K562 (cell line): ENCODE measurements at regions not wholly inside any gene's neighbourhood (a gene's known extent, or its start where the extent isn't known, plus 50 kb on each side); places are given as distances from the start of the nearest gene placed in this dataset.

Experiments used
- ATAC-seq: fragments of 200-7000 bp; cut with Tn5 transposase; 3 replicates; pipeline ENCODE4 v1.9.1; 2020; ENCODE audit warnings: moderate library complexity
- BruUV-seq: library from RNA; stranded (reverse); fragments of 400-500 nt; replicated peaks from 2 replicates; lab custom pipeline; 2021; lab: Mats Ljungman, UMichigan
- CTCF ChIA-PET: fragments of 300-600 bp; formaldehyde crosslinking; extraction: SDS; loops from one replicate; lab custom pipeline; 2021; ENCODE audit warnings: low intra/inter-chr PET ratio; lab: Yijun Ruan, JAX
- POLR2A ChIA-PET: fragments of 300-600, 350-650 bp; sonication (Branson Sonifier 250); formaldehyde crosslinking; extraction: SDS; loops from one replicate; lab custom pipeline; 2021; ENCODE audit warnings: antibody characterized with exemption, inconsistent platforms; lab: Yijun Ruan, JAX
- DNase-seq, 4 experiments: peaks; one replicate each; pipeline versions ENCODE4 v3.0.0 to v3.0.0-alpha.2; 2011 to 2018; ENCODE audit warnings: low spot score in 3 of 4, mixed read lengths in 3 of 4; ENCODE audit errors: extremely low read depth in 1 of 4
- FAIRE-seq: peaks from 2 replicates; lab custom pipeline; 2011; peaks lifted over from hg19 to GRCh38; lab: Jason Lieb, UNC
- H2AFZ ChIP-seq: 2 replicates; pipeline ENCODE4 v1.6.0; 2011; ENCODE audit warnings: low read depth, low read length, control low read depth, inconsistent platforms
- H3K27ac ChIP-seq: fragments of 200-600 bp; 3 replicates; pipeline ENCODE4 v1.8.0; 2011; ENCODE audit warnings: low read depth, mild to moderate bottlenecking, control low read depth, inconsistent platforms, low read length, moderate library complexity, mixed read lengths; ENCODE audit errors: extremely low read depth
- H3K27me3 ChIP-seq, 2 experiments: fragments of 300-600 bp in 1 of 2; 2 replicates in 1 of 2; 3 replicates in 1 of 2; pipeline versions ENCODE4 v1.6.0 to v1.8.0; 2011; ENCODE audit warnings: inconsistent platforms in 2 of 2, low read length in 2 of 2, mild to moderate bottlenecking in 1 of 2, mixed read lengths in 1 of 2, moderate library complexity in 1 of 2; ENCODE audit not compliant: control insufficient read depth in 2 of 2, insufficient read depth in 2 of 2
- H3K36me3 ChIP-seq: fragments of 300-600 bp; 3 replicates; pipeline ENCODE4 v1.8.0; 2011; ENCODE audit warnings: mild to moderate bottlenecking, low read length, inconsistent platforms; ENCODE audit not compliant: control insufficient read depth, insufficient read depth
- H3K4me1 ChIP-seq, 2 experiments: fragments of 200-600 bp in 1 of 2; replicated peaks in 1 of 2; 2 replicates in 1 of 2; 3 replicates in 1 of 2; pipeline versions ENCODE4 v1.5.1 to v1.8.0; 2011; ENCODE audit warnings: inconsistent platforms in 2 of 2, low read length in 2 of 2, mild to moderate bottlenecking in 1 of 2, mixed read lengths in 1 of 2, moderate library complexity in 1 of 2; ENCODE audit not compliant: control insufficient read depth in 2 of 2, insufficient read depth in 2 of 2
- H3K4me2 ChIP-seq: 2 replicates; pipeline ENCODE4 v1.6.1; 2011; ENCODE audit warnings: low read length, control low read depth, inconsistent platforms, mixed read lengths; ENCODE audit not compliant: insufficient read depth
- H3K4me3 ChIP-seq: fragments of 200-600 bp; sonication (generic), shearing (Covaris generic); 2 replicates; pipeline ENCODE4 v1.5.1; 2016; ENCODE audit warnings: control low read depth, inconsistent platforms
- H3K79me2 ChIP-seq: fragments of 200-600 bp; 3 replicates; pipeline ENCODE4 v1.8.0; 2011; ENCODE audit warnings: low read length, inconsistent platforms; ENCODE audit not compliant: control insufficient read depth, insufficient read depth
- H3K9ac ChIP-seq, 2 experiments: 2 replicates each; pipeline versions ENCODE4 v1.6.0 to v1.6.1; 2011; ENCODE audit warnings: low read depth in 2 of 2, low read length in 2 of 2, control low read depth in 1 of 2, inconsistent platforms in 1 of 2, mild to moderate bottlenecking in 1 of 2, mixed read lengths in 1 of 2; ENCODE audit not compliant: insufficient read depth in 1 of 2
- H3K9me1 ChIP-seq: one replicate; pipeline ENCODE4 v1.6.0; 2011; ENCODE audit warnings: inconsistent platforms, mild to moderate bottlenecking, low read length, moderate library complexity; ENCODE audit not compliant: control insufficient read depth, insufficient read depth
- H3K9me3 ChIP-seq: replicated peaks from 2 replicates; pipeline ENCODE4 v1.5.1; 2011; ENCODE audit warnings: low read depth, low read length, inconsistent platforms; ENCODE audit not compliant: control insufficient read depth, insufficient read depth
- H4K20me1 ChIP-seq: replicated peaks from 2 replicates; pipeline ENCODE4 v1.6.1; 2011; ENCODE audit warnings: low read length, inconsistent platforms, mixed read lengths; ENCODE audit not compliant: control insufficient read depth, insufficient read depth
- BCOR ChIP-seq: fragments of 450-650 bp; IDR thresholded peaks from 2 replicates; pipeline ENCODE4 v1.6.1; 2016
- BRCA1 ChIP-seq, 2 experiments: fragments of 450-650 bp in 1 of 2; sonication (generic) in 1 of 2; formaldehyde crosslinking in 1 of 2; IDR thresholded peaks; 2 replicates each; pipeline versions ENCODE4 v1.5.0 to v1.6.1; 2017 to 2020; ENCODE audit warnings: mild to moderate bottlenecking in 1 of 2, missing genetic modification reagents in 1 of 2
- CHCHD3 ChIP-seq: fragments of 250-450 bp; sonication (Bioruptor Pico); IDR thresholded peaks from 2 replicates; pipeline ENCODE4 v2.1.2; 2022; ENCODE audit warnings: mild to moderate bottlenecking
- CHD1 ChIP-seq: fragments of 200-600 bp; sonication (generic); IDR thresholded peaks from one replicate; pipeline ENCODE4 v1.6.1; 2012; ENCODE audit warnings: mild to moderate bottlenecking, moderate library complexity, low read length, inconsistent platforms
- DMBX1 ChIP-seq: fragments of 250-450 bp; sonication (Bioruptor Pico); IDR thresholded peaks from 2 replicates; pipeline ENCODE4 v1.8.0; 2022; ENCODE audit warnings: inconsistent platforms, mild to moderate bottlenecking, moderate library complexity, borderline replicate concordance
- FOXP1 ChIP-seq: sonication (generic); formaldehyde crosslinking; IDR thresholded peaks from 2 replicates; pipeline ENCODE4 v1.8.0; 2022; ENCODE audit warnings: mild to moderate bottlenecking, missing genetic modification reagents
- JUND ChIP-seq, 2 experiments: IDR thresholded peaks; 2 replicates in 1 of 2; 3 replicates in 1 of 2; pipeline ENCODE4 v1.6.1; 2011; ENCODE audit warnings: borderline replicate concordance in 2 of 2, low read depth in 2 of 2, low read length in 2 of 2, improper control_type of control experiment in 1 of 2, missing biosample characterization in 1 of 2, missing genetic modification characterization in 1 of 2, missing genetic modification reagents in 1 of 2
- PURB ChIP-seq: sonication (generic); formaldehyde crosslinking; IDR thresholded peaks from 2 replicates; pipeline ENCODE4 v1.9.0; 2021; ENCODE audit warnings: low read depth, mild to moderate bottlenecking, missing genetic modification reagents
- SNIP1 ChIP-seq: fragments of 450-650 bp; IDR thresholded peaks from 2 replicates; pipeline ENCODE4 v1.7.1; 2017; ENCODE audit warnings: low read depth, mild to moderate bottlenecking
- SRF ChIP-seq, 2 experiments: fragments of 250-450, 450-650 bp in 1 of 2; sonication (Bioruptor Pico) in 1 of 2; sonication (generic) in 1 of 2; formaldehyde crosslinking; IDR thresholded peaks; 2 replicates each; pipeline versions ENCODE4 v1.5.0 to v1.5.1; 2020 to 2022; ENCODE audit warnings: mild to moderate bottlenecking in 1 of 2, missing genetic modification reagents in 1 of 2
- YBX1 ChIP-seq: fragments of 450-650 bp; IDR thresholded peaks from 2 replicates; pipeline ENCODE4 v1.7.1; 2016; ENCODE audit warnings: mild to moderate bottlenecking
- ZBTB17 ChIP-seq: fragments of 450-650 bp; formaldehyde crosslinking; IDR thresholded peaks from 2 replicates; pipeline ENCODE4 v1.4.0; 2020; ENCODE audit warnings: mild to moderate bottlenecking
- ZBTB7A ChIP-seq: IDR thresholded peaks from 2 replicates; pipeline ENCODE4 v1.6.1; 2011; ENCODE audit warnings: low read depth, mild to moderate bottlenecking, low read length, moderate library complexity, borderline replicate concordance; ENCODE audit not compliant: control insufficient read depth
- ZNF124 ChIP-seq: sonication (generic); formaldehyde crosslinking; IDR thresholded peaks from 2 replicates; pipeline ENCODE4 v1.8.1; 2022; ENCODE audit warnings: missing genetic modification reagents
- WGBS: fragments of 100-300 bp; shearing (Covaris generic); methylation state at CpG from one replicate; pipeline ENCODE4 v1.1.6; 2016; ENCODE audit warnings: low coverage, mixed read lengths; ENCODE audit not compliant: insufficient coverage; ENCODE audit errors: missing lambda C conversion rate; 5-methylcytosine and 5-hydroxymethylcytosine counted together
- in situ Hi-C: fragments of 300-500 bp; cut with MboI; formaldehyde crosslinking; loops from 4 replicates; pipeline ENCODE4 v1.15.0; 2018; ENCODE audit warnings: inconsistent platforms, mixed read lengths
- intact Hi-C: fragments of 100-400 bp; cut with micrococcal nuclease; formaldehyde crosslinking; loops from 2 replicates; pipeline ENCODE4 v1.14.2; 2022

GRCh38 chrX:112313201-112313600, 230.6 kb upstream of the TRPC5 start (continued):
- TF ChIP-seq BRCA1 (IDR thresholded peaks at IDR 0.05) (no peak), BRCA1 (CRISPR knock-in tag; IDR thresholded peaks at IDR 0.05) (no peak), JUND (IDR thresholded peaks at IDR 0.05; ENCODE audit: borderline replicate concordance, low read depth, low read length) (no peak), JUND (tag; IDR thresholded peaks at IDR 0.05; ENCODE audit: borderline replicate concordance, low read depth, low read length) (no peak)

DNA sequence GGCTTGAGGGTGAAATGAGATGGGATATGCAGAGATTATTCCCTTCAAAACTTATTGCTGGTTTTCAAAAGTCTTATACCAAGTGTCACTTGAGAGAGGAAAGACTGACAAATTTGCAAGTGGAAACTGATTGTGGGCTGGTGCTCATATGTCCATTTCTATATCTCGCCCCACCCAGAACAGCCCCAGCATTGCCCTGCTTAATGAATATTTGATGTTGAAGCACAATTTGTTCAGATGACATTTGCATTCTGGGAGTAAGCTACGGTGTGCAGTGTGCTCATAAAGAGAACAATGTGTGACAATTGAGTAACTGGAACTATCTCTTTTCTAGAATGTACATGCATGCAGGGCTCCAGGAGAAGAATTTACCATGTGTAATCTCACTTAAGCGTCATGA, 223.5 kb upstream of the TRPC5 start:
- Histone ChIP-seq H3K79me2 (no peaks in the 10 kb centered on the region), H3K4me2 (no peak overlapping the region), H3K27me3 (no peaks in the 10 kb centered on the region), H3K9me1 (no peaks in the 10 kb centered on the region), H3K36me3 (no peaks in the 10 kb centered on the region), H3K9me3 (no peaks in the 10 kb centered on the region), H2AFZ (no peak overlapping the region), H3K9ac (no peak overlapping the region), H3K27ac (no peak overlapping the region), H3K4me1 (no peaks in the 10 kb centered on the region), H3K4me3 (no peak overlapping the region), H4K20me1 (no peaks in the 10 kb centered on the region)
- POLR2A ChIA-PET: no interaction called here
- in situ Hi-C loops (no loop called here), intact Hi-C loops (no loop called here)
- CTCF ChIA-PET: no interaction called here
- no TSS peak for BruUV-seq
- ATAC-seq (no peak), DNase-seq (no peak), FAIRE-seq (no peak)
- 0% methylated on average over 3 of the region's 3 CpGs for WGBS
- TF ChIP-seq SNIP1: no peak
- TF ChIP-seq CHD1: no peak
- no peak for TF ChIP-seq CHCHD3 (CRISPR knock-in tag)
- TF ChIP-seq PURB: no peak
- TF ChIP-seq BCOR: no peak
- no peak for TF ChIP-seq ZBTB7A
- TF ChIP-seq FOXP1 (CRISPR knock-in tag): no peak
- TF ChIP-seq YBX1: no peak
- no peak for TF ChIP-seq SRF (CRISPR knock-in tag; IDR thresholded peaks at IDR 0.05)
- TF ChIP-seq ZBTB17 (CRISPR knock-in tag): no peak
- TF ChIP-seq DMBX1 (CRISPR knock-in tag): no peak
- no peak for TF ChIP-seq ZNF124
